Hepatocyte (in vitro differentiated cells): ENCODE measurements at regions not wholly inside any gene's neighbourhood (a gene's known extent, or its start where the extent isn't known, plus 50 kb on each side); places are given as distances from the start of the nearest gene placed in this dataset.

Experiments used
- DNase-seq: peaks from one replicate; pipeline ENCODE4 v3.0.0-alpha.2; 2016; ENCODE audit warnings: low spot score
- H2AFZ ChIP-seq: fragments of 200-600 bp; sonication (generic); 2 replicates; pipeline ENCODE4 v1.6.0; 2016; ENCODE audit warnings: antibody characterized with exemption, mild to moderate bottlenecking
- H3K27ac ChIP-seq: fragments of 200-600 bp; sonication (generic); 2 replicates; pipeline ENCODE4 v1.5.1; 2016; ENCODE audit warnings: mild to moderate bottlenecking
- H3K27me3 ChIP-seq: fragments of 200-600 bp; sonication (generic); 2 replicates; pipeline ENCODE4 v1.6.1; 2016
- H3K36me3 ChIP-seq: fragments of 200-600 bp; sonication (generic); replicated peaks from 2 replicates; pipeline ENCODE4 v1.5.1; 2016; ENCODE audit warnings: low read depth; ENCODE audit not compliant: insufficient read depth
- H3K4me1 ChIP-seq: fragments of 200-600 bp; sonication (generic); 2 replicates; pipeline ENCODE4 v1.5.1; 2016; ENCODE audit warnings: mild to moderate bottlenecking, moderate library complexity; ENCODE audit not compliant: insufficient read depth
- H3K4me2 ChIP-seq: fragments of 200-600 bp; sonication (generic); 2 replicates; pipeline ENCODE4 v1.6.0; 2016
- H3K4me3 ChIP-seq: fragments of 200-600 bp; sonication (generic); 2 replicates; pipeline ENCODE4 v1.5.1; 2016; ENCODE audit warnings: mild to moderate bottlenecking
- H3K79me2 ChIP-seq: fragments of 200-600 bp; sonication (generic); 2 replicates; pipeline ENCODE4 v1.6.0; 2017; ENCODE audit warnings: mild to moderate bottlenecking
- H3K9me2 ChIP-seq: fragments of 200-600 bp; sonication (generic); replicated peaks from 2 replicates; pipeline ENCODE4 v1.6.0; 2017; ENCODE audit warnings: mild to moderate bottlenecking; ENCODE audit not compliant: insufficient read depth
- H3K9me3 ChIP-seq: fragments of 200-600 bp; sonication (generic); 2 replicates; pipeline ENCODE4 v1.5.1; 2016; ENCODE audit warnings: low read depth, mild to moderate bottlenecking
- H4K20me1 ChIP-seq: fragments of 200-600 bp; sonication (generic); 2 replicates; pipeline ENCODE4 v1.6.0; 2016; ENCODE audit warnings: mild to moderate bottlenecking; ENCODE audit not compliant: insufficient read depth, poor library complexity, severe bottlenecking
- CTCF ChIP-seq: fragments of 200-600 bp; sonication (generic); IDR thresholded peaks from 2 replicates; pipeline ENCODE4 v1.5.1; 2016; ENCODE audit warnings: antibody characterized with exemption, mild to moderate bottlenecking; ENCODE audit not compliant: poor library complexity
- EZH2 ChIP-seq: fragments of 200-600 bp; sonication (generic); IDR thresholded peaks from 2 replicates; pipeline ENCODE4 v1.6.1; 2016; ENCODE audit warnings: antibody characterized with exemption, mild to moderate bottlenecking, borderline replicate concordance
- EZH2phosphoT487 ChIP-seq: fragments of 200-600 bp; sonication (generic); IDR thresholded peaks from one replicate; pipeline ENCODE4 v1.6.1; 2018; ENCODE audit warnings: antibody characterized with exemption, mild to moderate bottlenecking, low read depth, moderate library complexity; ENCODE audit not compliant: unreplicated experiment, severe bottlenecking
- WGBS: methylation state at CpG from one replicate; pipeline ENCODE4 v1.1.6; 2016; ENCODE audit warnings: low lambda C conversion rate; ENCODE audit errors: missing lambda C conversion rate; 5-methylcytosine and 5-hydroxymethylcytosine counted together

DNA sequence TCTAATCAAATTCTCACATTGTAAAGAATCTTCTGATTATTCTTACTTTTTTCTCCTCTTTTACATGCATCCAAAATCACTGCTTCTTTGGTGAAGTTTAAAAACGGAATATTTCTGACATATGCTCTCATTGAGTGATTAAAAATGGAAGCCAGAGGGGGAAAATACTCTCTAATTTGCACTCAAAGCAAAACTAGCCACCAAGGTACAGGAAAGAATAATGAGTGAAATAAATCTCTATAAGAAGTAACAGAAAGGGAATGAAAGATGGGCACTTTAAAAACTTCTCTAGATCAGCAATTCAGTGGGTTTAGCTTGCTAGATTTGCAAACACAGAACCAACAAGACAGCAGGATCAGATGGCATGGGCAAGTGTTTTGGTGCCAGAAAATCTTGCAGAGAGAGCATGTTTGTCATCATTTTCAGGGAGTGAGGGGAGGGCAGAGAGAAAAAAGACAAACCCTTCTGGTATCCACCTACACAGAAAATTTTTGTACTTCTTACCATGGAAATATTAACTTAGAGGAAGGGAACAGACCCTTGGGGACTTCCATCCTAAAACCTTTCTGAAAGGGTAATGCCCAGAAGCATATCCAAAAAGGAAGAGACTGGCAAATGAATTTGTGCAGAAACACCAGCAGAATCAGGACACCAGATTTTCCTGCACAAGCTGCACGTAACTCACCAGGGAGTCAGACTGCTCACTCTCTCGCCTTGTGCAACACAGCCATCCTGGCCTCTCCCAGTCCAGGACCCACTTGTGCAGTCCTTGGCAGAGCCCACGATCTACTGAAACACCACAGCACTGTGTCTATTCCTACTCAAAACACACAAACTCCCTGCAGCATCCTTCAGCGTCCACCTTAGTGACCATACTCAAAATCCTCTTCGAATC, 270.2 kb upstream of the PRDM1 start:
- TF ChIP-seq EZH2 (no peak), CTCF (no peak), EZH2phosphoT487 (no peak)
- Histone ChIP-seq H3K36me3 (no peaks in the 10 kb centered on the region), H2AFZ (no peak overlapping the region)

DNA sequence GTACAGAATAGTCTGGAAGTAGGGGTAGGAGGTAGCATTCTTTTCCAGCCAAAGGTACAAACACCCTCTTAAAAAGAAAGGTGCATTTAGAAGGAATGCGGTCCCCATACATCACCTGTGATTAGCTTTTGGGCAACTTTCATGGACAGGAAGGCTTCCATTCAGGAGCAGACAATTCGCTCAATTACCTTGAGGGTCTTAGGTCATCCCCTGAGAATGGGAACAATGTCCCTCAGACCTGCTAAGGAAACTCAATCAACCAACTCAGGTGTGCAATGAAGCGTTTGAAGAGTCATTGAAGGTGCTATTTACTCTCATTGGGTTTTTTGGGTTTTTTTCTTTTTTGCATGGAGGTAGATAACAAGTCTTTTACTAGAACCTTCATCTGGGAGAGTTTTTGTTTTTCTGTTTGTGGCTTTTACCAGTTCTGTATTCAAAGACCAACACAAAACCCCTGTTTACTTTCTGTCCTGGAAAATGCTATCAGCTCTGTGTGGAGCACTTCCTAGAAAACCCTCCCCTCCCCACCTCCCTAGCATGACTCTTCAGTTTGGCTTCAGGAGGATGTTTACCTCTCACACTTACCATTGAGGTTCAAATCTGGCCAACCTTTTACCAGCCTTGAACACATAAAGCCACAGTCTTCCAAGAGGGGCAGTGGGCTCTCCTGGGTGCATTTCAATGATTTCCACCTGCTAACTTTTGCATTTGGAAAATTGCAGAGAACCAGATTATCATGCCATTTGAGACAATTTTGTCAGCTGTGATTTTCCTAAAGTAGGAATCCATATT, 271.2 kb upstream of the PRDM1 start:
- H3K27me3 ChIP-seq, result no peaks in the 10 kb centered on the region
- no peaks in the 10 kb centered on the region for H3K9me3 ChIP-seq
- no peaks in the 10 kb centered on the region for H3K9me2 ChIP-seq
- H3K79me2 ChIP-seq, result no peaks in the 10 kb centered on the region
- no peak overlapping the region for H2AFZ ChIP-seq
- H3K4me1 ChIP-seq, result peaks cover 9% of the 10 kb centered on the region
- H3K36me3 ChIP-seq, result no peaks in the 10 kb centered on the region
- 79% methylated on average over 3 of the region's 3 CpGs for WGBS
- no peak for TF ChIP-seq CTCF
- no peak for TF ChIP-seq EZH2
- no peak for TF ChIP-seq EZH2phosphoT487
- H3K4me3 ChIP-seq, result no peak overlapping the region
- H3K4me2 ChIP-seq, result no peak overlapping the region
- no peaks in the 10 kb centered on the region for H4K20me1 ChIP-seq
- no peak overlapping the region for H3K27ac ChIP-seq
- no peak for DNase-seq

More for the DNA sequence above, 270.2 kb upstream of the PRDM1 start:
- Histone ChIP-seq H4K20me1 (no peaks in the 10 kb centered on the region), H3K27me3 (no peaks in the 10 kb centered on the region), H3K9me3 (no peaks in the 10 kb centered on the region), H3K4me2 (no peak overlapping the region), H3K79me2 (no peaks in the 10 kb centered on the region), H3K4me3 (no peak overlapping the region), H3K27ac (no peak overlapping the region), H3K9me2 (no peaks in the 10 kb centered on the region), H3K4me1 (no peaks in the 10 kb centered on the region)
- no peak for DNase-seq
- WGBS, result 92% methylated on average over 6 of the region's 6 CpGs

GRCh38 chr6:105810922-105811482, 275.1 kb upstream of the PRDM1 start:
- H2AFZ ChIP-seq, result no peak overlapping the region
- H3K4me2 ChIP-seq, result no peak overlapping the region
- no peaks in the 10 kb centered on the region for H3K36me3 ChIP-seq

More at GRCh38 chr6:105810922-105811482, 275.1 kb upstream of the PRDM1 start:
- Histone ChIP-seq H3K9me2 (no peaks in the 10 kb centered on the region), H3K4me3 (no peak overlapping the region), H3K27ac (no peak overlapping the region), H3K9me3 (no peaks in the 10 kb centered on the region), H3K4me1 (peaks cover 10% of the 10 kb centered on the region), H3K27me3 (no peaks in the 10 kb centered on the region), H4K20me1 (no peaks in the 10 kb centered on the region), H3K79me2 (no peaks in the 10 kb centered on the region)
- DNase-seq, result no peak
- 94% methylated on average over 3 of the region's 3 CpGs for WGBS
- TF ChIP-seq EZH2 (no peak), EZH2phosphoT487 (no peak), CTCF (no peak)
